Sigmoid colon (tissue), 3 donors: ENCODE measurements at regions not wholly inside any gene's neighbourhood (a gene's known extent, or its start where the extent isn't known, plus 50 kb on each side); places are given as distances from the start of the nearest gene placed in this dataset.

Source experiments
- POLR2A ChIP-seq, 2 donors: fragments of 450-650 bp; IDR thresholded peaks; one replicate each; pipeline ENCODE4 v1.6.1; 2016; ENCODE audit warnings: antibody characterized with exemption in 2 of 2, mild to moderate bottlenecking in 2 of 2, moderate library complexity in 2 of 2
- TF ChIP-seq, protein P1 (sequence below), 4 experiments: fragments of 450-650 bp in 3 of 4; fragments of 200-600 bp in 1 of 4; IDR thresholded peaks; one replicate each; pipeline ENCODE4 v1.5.1; 2016 to 2019; ENCODE audit warnings: antibody characterized with exemption in 4 of 4, mild to moderate bottlenecking in 3 of 4, moderate library complexity in 2 of 4

DNA sequence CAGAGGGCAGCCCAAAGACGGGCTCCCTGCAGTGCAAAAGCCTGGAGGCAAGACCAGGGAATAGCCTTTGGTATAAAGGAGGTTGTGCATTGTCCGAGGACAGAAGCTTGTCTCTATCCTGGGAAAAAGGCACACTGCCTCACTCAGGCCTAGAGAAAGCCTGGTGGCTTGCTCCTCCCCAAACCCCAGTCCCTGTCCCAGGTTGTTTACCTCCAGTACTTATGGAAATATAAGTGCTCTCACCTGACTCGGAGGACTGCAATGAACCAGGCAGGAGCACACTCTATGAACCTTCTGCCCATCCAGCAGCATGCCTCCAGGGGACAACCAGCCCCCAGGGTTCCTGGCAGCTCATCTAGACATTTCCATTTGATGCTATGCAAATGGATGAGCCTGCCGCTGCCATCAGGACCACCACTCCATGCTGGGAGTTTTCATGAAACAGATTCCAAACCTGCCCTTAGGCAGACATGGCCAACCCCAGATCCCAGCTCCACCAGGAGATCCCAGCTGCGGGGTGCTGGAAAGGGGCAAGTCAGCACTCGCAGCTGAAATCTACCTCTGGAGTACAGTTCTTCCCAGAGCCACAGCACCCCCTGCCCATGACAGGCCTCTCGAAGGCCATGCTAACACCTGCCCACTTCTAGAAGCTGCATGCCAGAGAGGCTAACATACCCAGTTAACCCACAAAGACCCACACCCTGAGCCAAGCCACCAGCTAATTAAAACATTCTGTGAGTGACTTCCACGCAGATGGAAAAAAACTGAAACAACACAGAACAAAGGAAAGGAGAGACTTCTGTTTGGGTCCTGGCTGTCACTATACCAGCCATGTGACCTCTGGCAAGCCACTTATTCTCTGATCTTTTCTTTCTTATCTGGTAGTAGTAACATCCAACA lies 101.7 kb downstream of the TTC32 start:
- TF ChIP-seq, protein P1, sequence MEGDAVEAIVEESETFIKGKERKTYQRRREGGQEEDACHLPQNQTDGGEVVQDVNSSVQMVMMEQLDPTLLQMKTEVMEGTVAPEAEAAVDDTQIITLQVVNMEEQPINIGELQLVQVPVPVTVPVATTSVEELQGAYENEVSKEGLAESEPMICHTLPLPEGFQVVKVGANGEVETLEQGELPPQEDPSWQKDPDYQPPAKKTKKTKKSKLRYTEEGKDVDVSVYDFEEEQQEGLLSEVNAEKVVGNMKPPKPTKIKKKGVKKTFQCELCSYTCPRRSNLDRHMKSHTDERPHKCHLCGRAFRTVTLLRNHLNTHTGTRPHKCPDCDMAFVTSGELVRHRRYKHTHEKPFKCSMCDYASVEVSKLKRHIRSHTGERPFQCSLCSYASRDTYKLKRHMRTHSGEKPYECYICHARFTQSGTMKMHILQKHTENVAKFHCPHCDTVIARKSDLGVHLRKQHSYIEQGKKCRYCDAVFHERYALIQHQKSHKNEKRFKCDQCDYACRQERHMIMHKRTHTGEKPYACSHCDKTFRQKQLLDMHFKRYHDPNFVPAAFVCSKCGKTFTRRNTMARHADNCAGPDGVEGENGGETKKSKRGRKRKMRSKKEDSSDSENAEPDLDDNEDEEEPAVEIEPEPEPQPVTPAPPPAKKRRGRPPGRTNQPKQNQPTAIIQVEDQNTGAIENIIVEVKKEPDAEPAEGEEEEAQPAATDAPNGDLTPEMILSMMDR (IDR thresholded peaks at IDR 0.05), result no peak
- no peak for TF ChIP-seq POLR2A (IDR thresholded peaks at IDR 0.05)
